Stimulated activated CD8-positive, alpha-beta memory T cell treated with anti-CD3 and anti-CD28 coated beads, Interleukin-7, amount 100 ng/mL, for 1 hour (primary cell): ENCODE measurements at regions not wholly inside any gene's neighbourhood (a gene's known extent, or its start where the extent isn't known, plus 50 kb on each side); places are given as distances from the start of the nearest gene placed in this dataset.

ENCODE experiments used
- DNase-seq, 2 donors: peaks; one replicate each; pipeline ENCODE4 v3.0.0-alpha.2; 2020; ENCODE audit warnings: low read depth in 2 of 2

GRCh38 chrX:45309096-45309495, 108.4 kb upstream of the DIPK2B start:
- DNase-seq: no peak

DNA sequence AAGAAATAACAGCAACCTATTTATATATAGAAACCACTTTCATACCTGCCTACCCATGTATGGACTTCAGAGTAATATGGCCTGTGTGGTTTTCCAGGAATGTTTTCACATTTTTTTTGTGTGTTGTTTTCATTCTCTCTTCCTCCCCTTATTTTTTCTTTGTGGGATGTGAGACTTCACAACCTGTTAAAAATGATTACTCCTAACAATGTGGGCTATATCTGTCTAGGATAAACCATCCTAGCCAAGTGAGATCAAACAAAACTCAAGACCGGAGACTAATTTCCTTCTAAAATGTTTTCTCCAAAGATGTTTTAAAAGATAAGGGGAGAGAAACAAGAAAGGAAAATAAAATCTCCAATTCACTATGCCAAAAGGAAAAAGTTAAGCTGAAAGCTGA, 106.1 kb upstream of the DIPK2B start:
- no peak for DNase-seq

- DNase-seq: no peak
Measured at GRCh38 chrX:45300638-45301037, 100.0 kb upstream of the DIPK2B start.

GRCh38 chrX:45295259-45295986, 94.7 kb upstream of the DIPK2B start:
- DNase-seq: no peak

DNA sequence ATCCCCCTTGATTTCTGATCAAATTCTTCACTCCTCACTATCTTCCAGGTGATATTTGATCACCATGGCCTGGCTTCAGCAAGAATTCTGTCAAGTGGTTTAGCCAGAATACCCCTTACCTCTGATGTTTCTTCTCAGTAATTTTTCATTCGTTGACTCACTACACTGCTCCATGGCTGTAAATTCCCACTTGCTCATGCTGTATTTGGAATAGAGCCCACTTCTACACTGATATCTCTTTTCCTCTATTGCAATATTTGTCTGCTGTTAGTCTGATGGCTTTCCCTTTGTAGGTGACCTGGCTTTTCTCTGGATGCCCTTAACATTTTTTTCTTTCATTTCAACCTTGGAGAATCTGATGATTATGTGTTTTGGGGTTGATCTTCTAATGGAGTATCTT, 73.9 kb upstream of the DIPK2B start:
- DNase-seq: no peak

- DNase-seq: no peak
Measured at GRCh38 chrX:45267007-45267406, 66.3 kb upstream of the DIPK2B start.

DNA sequence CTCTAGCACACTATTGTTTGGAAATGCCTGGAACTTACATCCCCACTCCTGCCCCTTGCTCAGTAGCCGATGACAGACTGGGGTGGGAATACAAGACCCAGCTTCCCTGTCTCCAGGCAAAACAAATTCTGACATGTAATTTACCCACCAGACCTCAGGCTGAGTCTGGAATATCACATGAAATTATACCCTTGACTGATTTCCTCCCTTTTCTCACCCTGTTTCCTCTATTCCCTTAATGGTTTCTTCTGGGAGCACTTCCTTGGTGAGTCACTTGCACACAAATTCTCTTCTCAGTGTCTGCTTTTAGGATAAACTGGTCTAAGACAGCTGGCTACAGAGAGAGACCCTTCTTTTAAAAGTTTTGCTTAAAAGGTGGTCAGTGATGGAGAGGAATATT, 65.8 kb upstream of the DIPK2B start:
- DNase-seq: no peak

- DNase-seq: no peak
Measured at GRCh38 chrX:45264865-45265264, 64.2 kb upstream of the DIPK2B start.

DNA sequence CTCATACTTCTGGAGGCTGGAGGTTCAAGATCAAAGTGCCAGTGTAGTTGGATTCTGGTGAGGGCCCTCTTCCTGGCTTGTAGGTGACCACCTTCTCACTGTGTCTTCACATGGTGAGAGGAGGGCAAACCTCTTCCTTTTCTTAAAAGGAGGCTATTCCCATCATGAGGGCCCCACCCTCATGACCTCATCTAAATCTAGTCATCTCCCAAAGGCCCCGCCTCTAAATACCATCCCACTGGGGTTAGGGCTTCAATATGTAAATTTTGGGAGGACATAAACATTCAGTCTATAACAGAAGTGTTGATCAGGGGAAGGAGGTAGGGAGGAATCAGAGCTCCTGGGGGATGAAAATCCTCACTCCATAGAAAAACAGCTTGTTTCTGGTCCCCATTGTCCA, 60.8 kb upstream of the DIPK2B start:
- DNase-seq: no peak

DNA sequence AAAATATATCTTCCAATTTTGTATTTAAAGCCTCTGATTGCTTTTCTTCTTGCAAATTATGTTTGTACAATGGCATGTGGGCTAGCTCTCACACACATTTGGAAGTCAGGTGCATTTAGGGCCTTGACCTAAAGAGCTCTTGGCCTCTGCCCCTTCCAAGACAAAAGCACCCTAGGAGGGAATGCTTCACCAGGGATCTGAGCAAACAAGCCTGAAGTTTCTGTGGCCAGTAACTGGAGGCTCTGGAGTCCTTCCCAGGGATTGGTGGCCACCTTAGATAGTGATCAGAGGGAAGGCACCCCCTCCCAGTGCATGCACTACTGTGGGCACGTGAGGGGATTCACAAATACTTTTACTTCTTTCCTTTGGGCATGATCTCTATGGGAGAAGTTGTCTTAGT, 60.3 kb upstream of the DIPK2B start:
- no peak for DNase-seq

GRCh38 chrX:45258731-45259402, 58.2 kb upstream of the DIPK2B start:
- DNase-seq: no peak
